Stimulated activated CD4-positive, alpha-beta T cell treated with anti-CD3 and anti-CD28 coated beads, TNF-alpha, amount 100 ng/mL, for 1 hour (primary cell): ENCODE measurements at regions not wholly inside any gene's neighbourhood (a gene's known extent, or its start where the extent isn't known, plus 50 kb on each side); places are given as distances from the start of the nearest gene placed in this dataset.

ENCODE experiments used
- DNase-seq, 3 donors: peaks; one replicate each; pipeline ENCODE4 v3.0.0-alpha.2; 2020; ENCODE audit warnings: low read depth in 3 of 3, low spot score in 1 of 3

DNA sequence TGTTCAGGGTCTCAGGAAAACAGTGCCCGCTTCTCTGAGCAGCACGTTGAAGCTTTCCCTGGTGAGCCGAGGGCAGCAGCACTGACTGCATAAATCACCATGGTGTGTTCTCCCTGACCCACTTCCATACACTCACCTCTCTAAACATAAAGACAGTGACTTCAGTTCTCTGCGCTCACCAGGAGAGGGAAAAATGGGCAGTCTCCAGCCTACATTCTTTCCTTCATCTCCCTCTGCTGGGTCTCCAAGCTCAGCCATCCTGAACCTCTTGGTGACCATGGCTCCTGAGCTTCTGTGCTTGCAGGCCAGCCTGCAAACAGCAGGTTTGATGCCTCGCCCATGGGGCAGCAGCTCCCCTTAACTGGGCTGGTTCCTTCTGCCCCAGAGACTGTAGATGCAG, 236.6 kb upstream of the ZNF32 start:
- DNase-seq = no peak

DNA sequence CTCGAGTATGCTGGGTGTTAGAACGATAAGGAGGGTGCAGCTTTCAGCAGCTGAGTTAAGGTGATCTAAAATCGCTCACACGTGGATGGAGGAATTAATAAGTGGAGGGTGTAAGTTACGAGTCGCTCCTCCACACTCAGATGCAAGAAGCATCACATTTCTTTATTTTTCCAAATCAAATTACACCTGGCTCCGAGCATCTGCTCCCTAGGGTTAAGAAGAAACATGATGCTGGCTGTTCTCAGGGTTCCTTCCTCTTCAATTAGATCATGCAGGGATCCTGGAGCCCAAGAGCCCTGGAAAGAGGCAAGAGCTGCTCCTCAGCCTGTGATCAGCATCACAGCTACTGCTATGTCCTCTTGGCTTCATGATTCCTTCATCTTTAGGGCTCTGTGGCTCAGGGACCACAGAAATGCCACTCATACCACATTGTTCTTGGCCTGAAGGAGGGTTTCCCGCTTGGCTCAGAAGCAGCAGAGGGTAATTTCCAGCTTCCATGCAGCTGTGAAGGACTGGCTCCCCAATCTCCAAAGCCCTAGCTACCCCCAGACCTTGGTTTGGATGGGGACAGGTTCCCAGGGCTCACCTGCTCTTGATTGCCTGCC, 235.9 kb upstream of the ZNF32 start:
- DNase-seq = no peak

DNA sequence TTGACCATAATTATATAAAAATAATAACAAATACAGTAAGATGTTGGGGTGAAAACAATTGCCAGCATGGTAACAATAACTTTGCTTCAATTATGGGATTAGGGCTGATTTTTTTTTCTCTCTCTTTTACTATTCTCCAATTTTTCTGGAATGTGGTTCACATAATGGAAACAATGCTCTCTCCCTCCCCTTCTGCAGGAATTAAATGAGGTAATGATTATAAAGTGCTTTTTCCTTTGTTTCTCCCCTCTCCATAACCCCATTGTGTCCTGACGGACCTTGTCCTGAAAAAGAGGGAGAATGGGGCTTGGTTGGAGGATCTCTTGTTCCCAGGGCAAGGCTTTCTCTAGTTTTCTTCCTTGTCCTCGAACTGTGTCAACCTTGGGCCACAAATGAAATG, 234.0 kb upstream of the ZNF32 start:
- no peak for DNase-seq

- DNase-seq = no peak
Observed at GRCh38 chr10:43881657-43882056, 233.0 kb upstream of the ZNF32 start.

DNA sequence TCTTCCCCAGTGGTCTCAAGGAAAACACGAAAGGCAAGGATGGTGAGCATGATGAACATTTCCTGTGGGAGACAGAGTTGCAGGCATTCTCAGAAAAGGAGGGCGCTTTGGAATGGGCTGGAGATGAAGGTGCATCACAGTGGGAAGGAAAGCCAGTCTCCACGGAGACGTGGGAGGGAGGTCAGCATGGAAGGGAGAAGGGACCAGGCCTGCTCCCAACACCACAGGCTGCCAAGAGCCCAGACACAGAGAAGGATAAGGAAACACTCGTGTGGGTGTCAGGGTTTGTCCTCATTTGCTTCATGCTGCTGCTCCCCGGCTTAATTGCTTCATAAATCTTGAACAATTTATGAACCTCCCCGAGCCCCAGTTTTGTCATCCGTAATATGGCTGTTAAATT, 231.5 kb upstream of the ZNF32 start:
- DNase-seq = no peak

DNA sequence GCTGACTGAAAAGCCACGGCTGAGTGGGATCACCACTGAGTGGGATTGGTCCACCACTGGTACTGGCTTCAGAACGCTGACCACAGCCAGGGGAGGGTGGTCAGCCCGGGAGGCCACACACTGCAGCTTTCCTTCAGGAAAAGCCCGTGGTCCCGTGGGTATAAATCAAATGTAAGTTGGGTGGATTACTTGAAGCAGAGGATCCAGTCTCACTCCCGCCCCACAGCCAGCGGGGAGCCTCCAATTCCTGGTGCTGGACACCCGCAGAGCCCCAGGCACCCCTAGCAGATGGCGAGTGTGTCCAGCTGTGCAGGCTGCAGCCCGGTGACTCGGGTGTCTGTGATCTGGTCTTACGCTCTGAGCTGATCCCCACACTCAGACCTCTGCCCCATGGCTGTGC, 231.1 kb upstream of the ZNF32 start:
- no peak for DNase-seq

DNA sequence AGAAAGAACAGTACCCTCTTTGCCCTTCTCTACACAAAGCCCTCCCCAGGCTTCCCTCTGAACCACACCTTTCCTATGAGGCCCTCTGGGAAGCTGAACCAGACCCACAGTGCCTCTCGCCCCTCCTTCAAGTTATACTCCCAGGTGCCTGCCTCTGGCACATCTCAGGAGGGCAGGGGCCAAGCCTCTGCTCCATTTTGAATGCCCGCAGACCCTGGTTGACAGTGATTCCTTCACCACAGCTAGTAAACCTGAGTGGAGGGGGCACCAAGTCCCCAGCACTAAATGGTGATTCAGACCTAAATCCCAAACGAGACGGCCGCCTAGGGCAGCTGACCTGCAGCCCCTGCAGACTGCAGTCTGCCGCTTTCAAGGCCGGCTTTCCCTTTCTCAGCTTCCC, 230.5 kb upstream of the ZNF32 start:
- DNase-seq = no peak

DNA sequence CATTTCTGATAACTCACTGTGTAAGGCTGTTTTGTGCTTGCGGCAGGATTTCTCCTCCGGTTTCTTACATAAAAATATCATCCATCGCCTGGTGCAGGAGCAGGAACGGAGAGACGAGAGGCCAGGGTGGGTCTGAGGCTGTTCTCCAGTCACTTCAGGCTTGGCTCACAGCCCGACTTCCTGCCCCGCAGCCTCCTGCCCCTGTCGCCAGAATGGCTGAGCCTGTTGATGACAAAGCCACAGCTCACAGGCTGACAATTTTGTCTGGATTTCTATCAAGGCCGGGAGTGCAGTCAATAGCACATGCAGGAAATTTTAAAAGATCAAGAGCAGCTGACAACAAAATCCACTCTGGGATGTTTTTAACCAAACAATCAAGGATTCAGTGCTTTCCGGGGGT, 229.7 kb upstream of the ZNF32 start:
- DNase-seq = no peak

GRCh38 chr10:43876976-43877375, 228.3 kb upstream of the ZNF32 start:
- no peak for DNase-seq

DNA sequence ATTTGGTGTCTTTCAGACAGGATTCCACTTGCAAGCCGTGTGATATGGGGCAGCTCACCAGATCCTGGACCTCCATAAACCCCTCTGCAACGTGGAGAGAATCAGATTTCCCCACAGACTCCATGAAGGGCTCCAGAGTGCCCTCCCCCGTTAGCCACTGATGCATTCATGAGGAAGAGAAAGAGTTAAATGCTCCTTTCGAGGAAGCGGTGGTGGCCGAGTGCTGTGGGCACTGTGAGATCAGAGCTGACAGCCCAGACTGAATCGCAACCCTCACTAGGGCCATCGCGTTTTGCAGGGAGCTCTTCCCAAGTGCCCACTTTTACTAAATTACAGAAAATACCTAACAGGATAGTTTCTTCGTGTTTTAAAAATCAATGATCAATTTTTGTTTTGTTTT, 226.3 kb upstream of the ZNF32 start:
- DNase-seq = no peak

GRCh38 chr10:43873717-43874116, 225.0 kb upstream of the ZNF32 start:
- DNase-seq = no peak

- DNase-seq = no peak
Observed at GRCh38 chr10:43872644-43873043, 224.0 kb upstream of the ZNF32 start.

- DNase-seq = no peak
Observed at GRCh38 chr10:43871545-43871944, 222.9 kb upstream of the ZNF32 start.

- DNase-seq = no peak
Observed at GRCh38 chr10:43870968-43871439, 222.3 kb upstream of the ZNF32 start.

- DNase-seq = no peak
Observed at GRCh38 chr10:43869669-43870322, 221.1 kb upstream of the ZNF32 start.

GRCh38 chr10:43868952-43869351, 220.3 kb upstream of the ZNF32 start:
- no peak for DNase-seq

- DNase-seq = no peak
Observed at GRCh38 chr10:43867667-43868565, 219.2 kb upstream of the ZNF32 start.

GRCh38 chr10:43867113-43867512, 218.4 kb upstream of the ZNF32 start:
- no peak for DNase-seq

- no peak for DNase-seq
Observed at GRCh38 chr10:43866712-43867111, 218.0 kb upstream of the ZNF32 start.

DNA sequence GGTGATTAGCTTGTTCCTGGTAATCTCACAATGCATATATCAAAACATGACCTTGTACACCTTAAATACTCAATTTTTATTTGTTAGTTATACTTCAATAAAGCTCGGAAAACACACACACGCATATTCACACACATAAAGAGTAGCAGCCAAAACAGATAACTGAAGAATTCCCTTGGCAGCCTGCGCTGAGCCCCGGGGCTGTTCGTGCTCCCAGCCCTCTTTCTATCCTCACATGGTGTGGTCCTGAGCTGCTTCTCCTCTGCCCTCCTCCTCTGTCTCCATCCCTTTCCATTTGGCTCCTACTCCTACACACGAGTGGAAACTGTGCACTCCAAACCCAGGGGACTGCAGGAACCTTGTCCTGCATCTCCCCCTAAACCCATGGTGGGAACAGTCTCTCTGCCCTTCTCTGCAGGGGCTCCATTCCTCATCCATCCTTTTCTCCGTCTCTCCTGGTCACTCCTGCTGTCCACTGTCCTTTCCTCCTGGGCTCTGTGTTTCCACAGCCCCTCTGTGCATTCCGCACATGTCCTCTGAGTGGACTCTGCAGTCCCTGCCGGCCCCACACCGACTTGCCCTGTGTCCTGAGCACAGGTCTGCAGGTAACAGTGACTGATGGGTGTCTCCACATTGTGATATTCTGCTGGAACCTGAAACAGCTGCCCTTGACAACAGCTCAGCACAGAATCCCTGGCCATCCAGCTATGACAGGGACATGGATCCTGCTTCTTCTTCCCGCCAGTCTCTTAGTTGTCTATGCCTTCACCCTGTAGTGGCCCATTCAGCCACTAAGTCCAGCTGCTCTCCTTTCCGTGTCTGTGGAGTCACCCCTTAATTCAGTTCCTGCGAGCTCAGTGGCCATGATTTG, 216.8 kb upstream of the ZNF32 start:
- DNase-seq = no peak

GRCh38 chr10:43864656-43865055, 216.0 kb upstream of the ZNF32 start:
- DNase-seq = no peak
